EL (cell line): ENCODE measurements at regions not wholly inside any gene's neighbourhood (a gene's known extent, or its start where the extent isn't known, plus 50 kb on each side); places are given as distances from the start of the nearest gene placed in this dataset.
A peak's percentile ranks its signal among the peaks of the same experiment; 100 is the strongest.
"Not testable (repeated sequence)": the region's sequence is repeated elsewhere in the genome, so short reads cannot be mapped to it uniquely, and the experiment has no call there.

Source experiments
- DNase-seq: peaks from one replicate; pipeline ENCODE4 v3.0.0-alpha.2; 2016

DNA sequence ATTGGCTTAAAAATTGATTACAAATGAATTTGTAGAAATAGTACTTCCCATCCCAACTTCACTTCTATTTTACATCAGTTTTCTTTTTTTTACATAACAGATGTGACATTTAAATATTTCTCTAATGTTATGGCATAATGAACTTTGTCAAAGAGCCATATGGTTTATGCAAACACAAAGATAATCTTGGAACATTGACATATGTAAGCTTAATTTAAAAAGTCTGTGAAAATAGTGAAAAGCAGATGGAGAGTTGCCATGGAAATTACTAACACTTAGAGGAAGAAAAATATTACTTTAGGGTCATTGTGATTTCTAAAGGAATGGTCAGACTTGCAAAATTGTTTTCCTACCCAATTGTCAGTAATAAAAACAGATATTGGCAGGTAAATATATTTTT is 232.4 kb downstream of the AEBP2 start:
- no peak for DNase-seq

- DNase-seq, result no peak
These were observed 235.1 kb downstream of the AEBP2 start for GRCh38 chr12:19674437-19674836.

DNA sequence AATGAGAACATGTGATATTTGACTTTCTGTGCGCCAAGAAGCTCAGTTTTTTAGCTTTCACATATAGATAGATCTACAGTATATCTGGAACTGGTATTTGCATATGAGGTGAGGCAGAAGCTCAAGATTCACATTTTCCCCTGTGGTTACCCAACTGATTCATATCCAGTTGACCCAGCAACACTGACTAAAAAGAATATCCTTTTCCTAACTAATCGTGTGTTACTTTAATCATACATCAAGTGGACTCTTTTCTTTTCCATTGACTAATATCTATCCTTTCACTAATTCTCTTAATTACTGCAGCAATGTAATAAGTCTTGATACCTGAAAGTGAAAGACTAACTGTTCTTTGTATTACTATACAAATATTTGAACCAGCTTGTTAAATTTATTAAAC is 236.1 kb downstream of the AEBP2 start:
- no peak for DNase-seq

DNA sequence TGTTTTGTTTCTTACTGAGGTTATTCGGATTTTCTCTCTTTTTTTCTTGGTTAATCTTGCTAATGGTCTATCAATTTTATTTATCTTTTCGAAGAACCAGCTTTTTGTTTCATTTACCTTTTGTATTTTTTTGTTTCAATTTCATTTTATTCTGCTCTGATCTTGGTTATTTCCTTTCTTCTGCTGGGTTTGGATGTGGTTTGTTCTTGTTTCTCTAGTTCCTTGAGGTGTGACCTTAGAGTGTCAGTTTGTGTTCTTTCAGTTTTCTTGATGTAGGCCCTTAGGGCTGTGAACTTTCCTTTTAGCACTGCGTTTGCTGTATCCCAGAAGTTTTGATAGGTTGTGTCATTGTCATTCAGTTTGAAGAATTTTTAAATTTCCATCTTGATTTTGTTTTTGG is 239.2 kb downstream of the AEBP2 start:
- not testable (repeated sequence) for DNase-seq

DNA sequence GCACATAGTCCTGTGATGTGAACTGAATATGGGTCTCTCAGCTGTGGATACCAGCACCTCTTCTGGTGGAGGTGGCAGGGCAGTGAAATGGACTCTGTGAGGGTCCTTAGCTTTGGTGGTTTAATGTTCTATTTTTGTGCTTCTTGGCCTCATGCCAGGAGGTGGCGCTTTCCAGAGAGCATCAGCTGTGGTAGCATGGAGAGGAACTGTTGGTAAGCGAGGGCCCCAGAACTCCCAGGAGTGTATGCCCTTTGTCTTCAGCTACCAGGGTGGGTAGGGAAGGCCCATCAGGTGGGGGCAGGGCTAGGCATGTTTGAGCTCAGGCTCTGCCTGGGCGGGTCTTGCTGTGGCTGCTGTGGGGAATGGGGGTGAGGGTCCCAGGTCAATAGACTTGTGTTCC is 241.7 kb downstream of the AEBP2 start:
- DNase-seq, result no peak

DNA sequence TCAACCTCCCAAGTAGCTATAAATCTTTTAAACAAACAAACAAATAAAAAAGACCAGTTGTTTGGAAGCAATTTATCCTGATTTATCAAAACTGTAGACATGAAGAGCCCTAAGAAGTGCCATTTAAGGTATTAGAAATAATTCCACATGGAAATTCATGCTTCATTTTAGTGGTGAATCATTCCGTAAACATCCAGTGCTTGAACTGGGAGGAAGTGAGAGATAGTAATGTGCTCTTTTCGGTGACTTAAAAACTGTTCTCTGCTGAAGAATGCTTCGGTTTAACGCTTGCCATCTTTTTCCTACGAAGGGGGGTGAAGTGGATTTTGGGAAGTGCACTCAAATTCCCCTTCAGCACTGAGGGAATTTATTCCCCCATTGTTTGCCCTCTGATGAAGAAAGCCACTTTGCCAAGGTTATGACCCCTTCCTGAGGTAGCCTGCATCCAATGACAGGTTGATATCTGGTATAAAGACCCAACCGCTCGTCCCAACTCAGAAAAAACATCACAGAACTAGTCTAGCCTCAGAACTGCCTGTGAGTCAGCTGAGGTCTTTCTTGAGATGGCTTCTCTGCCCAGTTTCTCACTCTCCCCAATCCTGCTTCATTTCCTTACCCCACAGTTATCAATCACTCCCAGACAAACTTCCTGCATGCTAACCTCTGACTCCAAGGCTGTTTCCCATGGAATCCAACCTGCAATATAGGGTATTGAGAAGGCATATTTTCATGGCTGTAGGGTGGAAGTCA is 244.1 kb downstream of the AEBP2 start:
- DNase-seq, result peak; percentile 81

GRCh38 chr12:19687371-19687770 is 248.1 kb downstream of the AEBP2 start:
- DNase-seq, result no peak

GRCh38 chr12:19688532-19688931 is 249.2 kb downstream of the AEBP2 start:
- no peak for DNase-seq

GRCh38 chr12:19689226-19689625 is 249.9 kb downstream of the AEBP2 start:
- DNase-seq, result no peak

- DNase-seq, result no peak
These were observed 250.6 kb downstream of the AEBP2 start for GRCh38 chr12:19689801-19690472.

DNA sequence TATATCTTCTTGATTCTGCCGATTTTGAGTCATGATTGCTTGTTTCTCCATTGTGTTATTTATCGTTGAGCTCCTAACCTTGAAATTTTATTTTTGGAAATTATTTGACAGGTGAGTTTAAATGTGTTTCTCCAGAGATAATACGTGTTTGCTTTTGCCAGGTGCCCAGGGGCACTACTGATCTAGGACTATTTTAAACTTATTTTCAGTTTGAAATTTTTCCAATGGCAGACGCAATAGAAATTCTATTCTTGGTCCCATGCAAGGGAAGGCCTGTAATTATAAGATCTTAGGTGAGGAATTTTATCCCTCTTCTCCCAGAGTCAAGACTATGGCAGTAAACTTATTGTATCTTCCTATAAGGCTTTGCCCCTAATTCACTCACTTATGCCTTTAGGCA is 252.8 kb downstream of the AEBP2 start:
- no peak for DNase-seq

DNA sequence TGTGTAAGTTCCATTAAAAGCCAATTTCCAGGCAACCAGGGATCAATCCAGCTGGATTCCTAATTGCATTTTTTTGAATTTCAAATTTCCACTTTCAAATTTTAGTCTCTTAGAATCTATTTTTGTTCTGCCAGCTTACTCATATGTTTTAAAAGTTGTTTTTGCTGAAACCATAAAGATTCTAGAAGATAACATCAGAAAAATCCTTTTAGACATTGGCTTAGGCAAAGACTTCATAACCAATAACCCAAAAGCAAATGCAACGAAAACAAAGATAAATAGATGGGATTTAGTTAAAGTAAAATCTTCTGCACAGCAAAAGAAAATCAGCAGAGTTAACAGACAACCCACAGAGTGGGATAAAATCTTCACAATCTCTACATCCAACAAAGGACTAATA is 253.3 kb downstream of the AEBP2 start:
- no peak for DNase-seq

DNA sequence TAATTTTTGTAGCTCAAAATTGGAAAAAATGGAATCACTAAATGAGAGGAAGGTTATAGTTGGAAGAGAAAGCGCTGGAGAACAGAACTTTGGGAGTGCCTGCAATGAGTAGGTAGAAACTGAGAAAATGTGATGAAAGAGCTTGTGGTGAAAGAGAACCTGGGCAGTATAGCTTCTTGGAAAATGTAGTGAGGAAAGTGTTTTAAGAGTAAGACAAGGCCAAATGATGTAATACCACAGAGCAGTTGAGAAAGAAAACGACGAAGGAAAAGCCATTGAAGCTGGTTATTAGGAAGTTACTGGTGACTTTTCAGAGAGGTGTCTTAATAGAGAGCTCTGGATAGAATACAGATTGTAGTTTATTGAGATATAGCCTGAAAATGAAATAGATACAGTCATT is 255.3 kb downstream of the AEBP2 start:
- DNase-seq, result no peak

GRCh38 chr12:19695244-19696098 is 256.2 kb downstream of the AEBP2 start:
- peak; percentile 28 for DNase-seq

DNA sequence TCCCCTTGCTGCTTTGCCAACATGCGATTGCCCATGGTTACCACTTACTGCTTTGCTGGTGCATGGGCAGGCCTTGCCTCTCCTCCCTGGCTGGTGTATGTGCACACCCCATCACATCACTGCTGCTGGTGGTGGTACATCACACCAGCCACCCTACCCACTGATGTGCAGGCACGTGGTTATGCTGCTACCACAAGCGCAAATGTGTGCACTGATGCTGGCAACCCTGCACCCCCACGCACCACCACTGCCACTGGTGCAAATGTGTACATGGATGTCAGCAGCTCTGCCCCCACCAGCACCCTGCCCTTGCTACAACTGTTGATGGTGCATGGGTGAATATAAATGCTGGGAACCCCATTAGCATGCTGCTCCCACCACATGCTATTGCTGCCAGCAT is 261.7 kb downstream of the AEBP2 start:
- DNase-seq, result no peak

GRCh38 chr12:19704966-19705365 is 265.7 kb downstream of the AEBP2 start:
- no peak for DNase-seq

- DNase-seq, result peak; percentile 13
These were observed 267.6 kb downstream of the AEBP2 start for GRCh38 chr12:19706936-19707335.

- DNase-seq, result peak; percentile 58
These were observed 268.7 kb downstream of the AEBP2 start for GRCh38 chr12:19707948-19708409.

GRCh38 chr12:19709889-19710288 is 270.6 kb downstream of the AEBP2 start:
- no peak for DNase-seq

DNA sequence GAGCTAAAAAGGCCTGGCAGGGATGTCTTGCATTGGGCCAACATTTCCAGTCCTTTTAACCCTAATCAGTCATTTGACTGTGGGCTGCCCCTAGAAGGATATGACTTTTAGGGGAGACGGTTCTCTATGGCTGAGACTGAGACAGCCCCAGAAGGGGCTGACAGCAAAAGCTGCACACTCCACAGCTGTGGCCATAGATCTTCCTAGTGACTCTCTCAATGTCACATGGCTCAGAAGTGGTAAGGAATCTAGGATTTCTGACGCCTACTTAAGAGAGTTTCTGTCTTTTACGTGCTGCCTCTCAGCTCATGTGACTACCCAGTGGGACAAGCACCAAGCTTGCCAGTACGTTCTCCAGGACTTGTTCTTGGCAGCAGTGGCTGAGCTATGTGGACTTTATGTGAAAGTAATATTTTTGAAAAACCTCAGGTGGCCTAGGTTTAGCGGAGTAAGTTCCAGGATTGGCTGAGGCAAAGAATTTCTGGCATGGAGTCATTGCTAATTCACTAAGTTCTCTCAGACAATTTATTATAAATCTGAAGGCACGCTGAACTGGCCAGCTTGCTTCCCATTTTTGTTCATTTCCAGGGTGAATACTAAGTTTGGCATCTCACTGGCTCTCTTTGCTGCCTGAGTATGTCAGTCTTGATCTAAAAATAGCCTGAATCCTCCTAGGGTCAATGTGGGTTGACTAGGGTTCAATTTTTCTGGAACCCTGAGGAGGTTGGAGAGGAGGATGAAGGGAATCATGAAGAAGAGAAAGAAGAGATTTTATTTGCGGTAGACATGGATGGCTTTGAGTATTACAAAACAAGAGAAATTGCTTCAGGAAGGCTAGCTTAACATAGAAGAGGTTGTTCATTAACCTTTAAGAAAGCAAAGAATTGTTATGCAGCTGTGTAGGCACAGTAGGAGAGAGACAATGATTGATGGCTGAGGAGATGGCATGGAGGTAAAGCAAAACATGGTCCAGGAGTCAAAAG is 271.8 kb downstream of the AEBP2 start:
- peak; percentile 45 for DNase-seq

DNA sequence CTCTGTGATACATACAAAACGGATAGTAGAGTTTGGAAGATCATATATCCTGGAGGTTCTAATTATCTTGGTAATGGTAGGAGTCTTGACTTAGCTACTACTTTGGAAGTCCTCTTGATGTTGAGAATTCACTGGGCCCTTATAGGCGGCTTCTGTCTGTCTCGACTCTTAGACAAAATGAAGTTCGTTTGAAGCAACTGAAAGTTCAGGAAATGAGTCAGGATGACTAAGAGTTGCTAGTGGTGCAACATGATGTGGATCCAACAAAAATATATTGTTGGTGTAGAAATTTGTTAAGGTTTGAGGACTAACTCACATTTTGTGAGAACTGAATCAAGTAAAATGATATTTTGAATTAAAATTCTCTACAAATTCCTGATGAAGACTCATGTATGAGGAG is 272.7 kb downstream of the AEBP2 start:
- DNase-seq, result peak; percentile 82

- DNase-seq, result no peak
These were observed 279.1 kb downstream of the AEBP2 start for GRCh38 chr12:19718401-19718800.
